A673 (cell line): ENCODE measurements at regions not wholly inside any gene's neighbourhood (a gene's known extent, or its start where the extent isn't known, plus 50 kb on each side); places are given as distances from the start of the nearest gene placed in this dataset.

Source experiments
- BruUV-seq: library from RNA; stranded (reverse); fragments of 400-500 nt; replicated peaks from 2 replicates; lab custom pipeline; 2021; lab: Mats Ljungman, UMichigan
- CTCF ChIA-PET: fragments of 300-600 bp; sonication (Branson Sonifier 250); formaldehyde crosslinking; loops from one replicate; lab custom pipeline; 2022; ENCODE audit warnings: antibody characterized with exemption; lab: Charles Lee
- POLR2A ChIA-PET: fragments of 300-600 bp; sonication (Branson Sonifier 250); formaldehyde crosslinking; loops from one replicate; lab custom pipeline; 2022; ENCODE audit warnings: antibody characterized with exemption; ENCODE audit not compliant: low non-redundant PET; lab: Charles Lee
- DNase-seq: peaks from one replicate; pipeline ENCODE4 v3.0.0-alpha.2; 2015; ENCODE audit warnings: low spot score
- H3K27ac ChIP-seq: fragments of 200-600 bp; sonication (generic); 2 replicates; pipeline ENCODE4 v1.5.1; 2016; ENCODE audit warnings: mixed run types, low read depth, mild to moderate bottlenecking, mixed read lengths, antibody characterized with exemption, low read length; ENCODE audit not compliant: poor library complexity, severe bottlenecking
- H3K27me3 ChIP-seq: fragments of 200-600 bp; sonication (generic); replicated peaks from 2 replicates; pipeline ENCODE4 v1.6.1; 2017; ENCODE audit warnings: mixed run types, low read depth, mild to moderate bottlenecking, mixed read lengths, antibody characterized with exemption, low read length; ENCODE audit not compliant: insufficient read depth, poor library complexity
- H3K36me3 ChIP-seq: fragments of 200-600 bp; sonication (generic); 2 replicates; pipeline ENCODE4 v1.6.1; 2016; ENCODE audit warnings: mixed run types, mild to moderate bottlenecking, mixed read lengths, antibody characterized with exemption, low read length; ENCODE audit not compliant: insufficient read depth, poor library complexity, severe bottlenecking
- H3K4me1 ChIP-seq: fragments of 200-600 bp; sonication (generic); 2 replicates; pipeline ENCODE4 v1.6.1; 2017; ENCODE audit warnings: mixed run types, mild to moderate bottlenecking, mixed read lengths, antibody characterized with exemption, low read length; ENCODE audit not compliant: insufficient read depth, poor library complexity, severe bottlenecking
- H3K4me3 ChIP-seq: fragments of 200-600 bp; sonication (generic); 2 replicates; pipeline ENCODE4 v1.5.1; 2016; ENCODE audit warnings: low read depth, mixed run types, mild to moderate bottlenecking, mixed read lengths, low read length; ENCODE audit not compliant: poor library complexity, severe bottlenecking
- H3K9me3 ChIP-seq: fragments of 200-600 bp; sonication (generic); 2 replicates; pipeline ENCODE4 v1.6.1; 2016; ENCODE audit warnings: mixed run types, low read depth, mild to moderate bottlenecking, mixed read lengths, antibody characterized with exemption, low read length; ENCODE audit not compliant: poor library complexity, severe bottlenecking
- CTCF ChIP-seq: fragments of 300-800, 200-600 bp; sonication (generic); conservative IDR thresholded peaks from 2 replicates; pipeline ENCODE4 v1.5.1; 2017; ENCODE audit warnings: low read depth, mild to moderate bottlenecking, antibody characterized with exemption, low read length, moderate library complexity, mixed read lengths
- EZH2 ChIP-seq: fragments of 200-600 bp; sonication (generic); IDR thresholded peaks from 2 replicates; pipeline ENCODE4 v1.6.1; 2017; ENCODE audit warnings: borderline replicate concordance, low read depth, mild to moderate bottlenecking, mixed read lengths, antibody characterized with exemption, low read length; ENCODE audit not compliant: poor library complexity, severe bottlenecking
- intact Hi-C: fragments of 100-400 bp; cut with micrococcal nuclease; formaldehyde crosslinking; loops from one replicate; pipeline ENCODE4 v1.10.0; 2022; ENCODE audit not compliant: unreplicated experiment

DNA sequence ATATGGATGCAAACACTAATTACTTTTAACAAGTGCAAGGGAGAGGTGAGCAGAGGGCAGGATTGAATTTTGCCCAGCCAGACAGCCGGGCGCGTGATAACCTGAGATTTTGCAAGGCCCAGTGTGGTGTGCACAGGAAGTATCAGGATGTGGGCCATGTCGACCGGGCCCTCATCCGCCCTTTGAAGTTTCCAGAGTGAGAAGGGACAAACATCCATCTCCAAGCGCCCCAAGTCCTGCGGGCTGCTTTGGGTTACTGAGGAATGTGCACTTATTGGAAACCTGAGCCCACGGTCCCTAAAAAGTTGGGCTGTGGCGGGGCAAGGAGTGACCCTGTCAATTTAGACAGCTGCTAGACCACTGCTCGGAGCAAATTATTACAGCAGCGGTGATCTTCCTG is 272.2 kb upstream of the IRX2 start:
- POLR2A ChIA-PET: no interaction called here
- no peaks in the 10 kb centered on the region for H3K36me3 ChIP-seq
- no peak overlapping the region for H3K27ac ChIP-seq
- intact Hi-C loops: no loop called here
- DNase-seq: no peak
- no TSS peak for BruUV-seq
- H3K9me3 ChIP-seq: peaks cover 28% of the 10 kb centered on the region
- H3K4me1 ChIP-seq: no peaks in the 10 kb centered on the region
- H3K4me3 ChIP-seq: no peak overlapping the region
- no peak for TF ChIP-seq EZH2
- no peak for TF ChIP-seq CTCF
- CTCF ChIA-PET: no interaction called here
- no peaks in the 10 kb centered on the region for H3K27me3 ChIP-seq

GRCh38 chr5:3022665-3023064 is 271.2 kb upstream of the IRX2 start:
- Histone ChIP-seq H3K9me3 (peaks cover 32% of the 10 kb centered on the region), H3K4me3 (no peak overlapping the region), H3K36me3 (no peaks in the 10 kb centered on the region), H3K27ac (no peak overlapping the region), H3K4me1 (no peaks in the 10 kb centered on the region), H3K27me3 (no peaks in the 10 kb centered on the region)
- ChIA-PET CTCF (no interaction called here), POLR2A (no interaction called here)
- no peak for DNase-seq
- intact Hi-C loops: no loop called here
- TF ChIP-seq EZH2 (no peak), CTCF (no peak)
- no TSS peak for BruUV-seq

DNA sequence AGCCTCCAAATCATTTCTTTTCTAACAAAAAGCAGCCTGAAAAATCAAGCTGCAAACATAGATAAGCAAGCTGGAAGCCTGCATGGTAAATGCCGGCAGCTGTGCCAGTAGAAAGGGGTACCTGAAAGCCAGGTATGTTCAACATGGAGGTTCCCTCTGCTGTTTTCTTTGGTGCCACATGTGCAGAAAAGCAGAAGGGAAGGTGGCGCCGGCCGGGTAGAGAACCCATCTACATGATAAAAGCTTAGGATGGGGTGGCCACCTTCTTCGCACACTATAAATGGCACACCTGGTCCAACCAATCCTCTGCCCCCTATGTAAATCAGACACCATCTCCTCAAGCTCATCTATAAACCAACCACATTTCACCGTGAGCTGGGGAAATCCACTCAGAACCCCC is 268.9 kb upstream of the IRX2 start:
- H3K4me3 ChIP-seq: no peak overlapping the region
- CTCF ChIA-PET: no interaction called here
- no peaks in the 10 kb centered on the region for H3K4me1 ChIP-seq
- POLR2A ChIA-PET: no interaction called here
- intact Hi-C loops: no loop called here
- H3K36me3 ChIP-seq: no peaks in the 10 kb centered on the region
- H3K9me3 ChIP-seq: peaks cover 28% of the 10 kb centered on the region
- no peak for DNase-seq
- TF ChIP-seq EZH2: no peak
- TF ChIP-seq CTCF: no peak
- no TSS peak for BruUV-seq
- H3K27ac ChIP-seq: no peak overlapping the region
- no peaks in the 10 kb centered on the region for H3K27me3 ChIP-seq
